ENCODE measurements at regions not wholly inside any gene's neighbourhood (a gene's known extent, or its start where the extent isn't known, plus 50 kb on each side); places are given as distances from the start of the nearest gene placed in this dataset.
"Not testable (repeated sequence)": the region's sequence is repeated elsewhere in the genome, so short reads cannot be mapped to it uniquely, and the experiment has no call there.

DNA sequence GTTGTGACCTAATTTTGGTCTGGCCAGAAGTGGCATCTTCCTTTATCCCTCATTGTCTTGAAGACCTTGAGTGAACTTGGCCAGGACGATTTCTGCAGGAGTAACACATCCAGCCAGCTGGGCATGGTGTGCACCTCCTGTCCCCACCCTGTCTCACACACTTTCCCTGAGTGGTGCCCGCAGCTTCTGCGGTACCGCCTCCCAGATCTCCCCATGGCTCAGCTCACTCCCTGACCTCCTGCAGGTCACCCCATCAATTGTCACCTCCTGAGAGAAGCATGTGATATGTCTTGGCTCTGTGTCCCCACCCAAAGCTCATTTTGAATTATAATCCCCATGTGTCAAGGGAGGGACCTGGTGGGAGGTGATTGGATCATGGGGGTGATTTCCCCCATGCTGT is 50.2 kb upstream of the TP53I11 start:
- no peak for FAIRE-seq
- DNase-seq (ENCODE audit: low spot score): no peak

GRCh38 chr11:45001466-45002165 is 50.9 kb upstream of the TP53I11 start:
- FAIRE-seq (no peak), DNase-seq (ENCODE audit: low spot score) (no peak)

GRCh38 chr11:45005106-45005505 is 54.4 kb upstream of the TP53I11 start:
- FAIRE-seq (no peak), DNase-seq (ENCODE audit: low spot score) (no peak)

GRCh38 chr11:45007011-45007410 is 56.3 kb upstream of the TP53I11 start:
- FAIRE-seq (no peak), DNase-seq (ENCODE audit: low spot score) (no peak)

DNA sequence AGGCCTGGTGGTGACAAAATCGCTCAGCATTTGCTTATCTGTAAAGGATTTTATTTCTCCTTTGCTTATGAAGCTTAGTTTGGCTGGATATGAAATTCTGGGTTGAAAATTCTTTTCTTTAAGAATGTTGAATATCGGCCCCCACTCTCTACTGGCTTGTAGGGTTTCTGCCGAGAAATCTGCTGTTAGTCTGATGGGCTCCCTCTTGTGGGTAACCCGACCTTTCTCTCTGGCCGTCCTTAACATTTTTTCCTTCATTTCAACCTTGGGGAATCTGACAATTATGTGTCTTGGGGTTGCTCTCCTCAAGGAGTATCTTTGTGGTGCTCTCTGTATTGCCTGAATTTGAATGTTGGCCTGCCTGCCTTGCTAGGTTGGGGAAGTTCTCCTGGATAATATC is 65.3 kb upstream of the TP53I11 start:
- FAIRE-seq; DNase-seq (ENCODE audit: low spot score): not testable (repeated sequence)

GRCh38 chr11:45016446-45016845 is 65.8 kb upstream of the TP53I11 start:
- DNase-seq (ENCODE audit: low spot score); FAIRE-seq: not testable (repeated sequence)

DNA sequence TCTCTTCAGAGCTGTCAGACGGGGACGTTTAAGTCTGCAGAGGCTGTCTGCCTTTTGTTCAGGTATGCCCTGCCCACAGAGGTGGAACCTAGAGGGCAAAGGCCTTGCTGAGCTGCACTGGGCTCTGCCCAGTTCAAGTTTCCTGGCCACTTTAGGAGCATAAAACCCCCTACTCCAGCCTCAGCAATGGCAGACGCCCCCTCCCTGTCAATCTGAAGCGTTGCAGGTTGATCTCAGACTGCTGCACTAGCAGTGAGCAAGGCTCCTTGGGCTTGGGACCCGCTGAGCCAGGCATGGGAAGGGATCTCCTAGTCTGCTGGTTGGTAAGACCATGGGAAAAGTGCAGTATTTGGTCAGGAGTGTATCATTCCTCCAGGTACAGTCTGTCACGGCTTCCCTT is 66.6 kb upstream of the TP53I11 start:
- FAIRE-seq (no peak), DNase-seq (ENCODE audit: low spot score) (no peak)

GRCh38 chr11:45021001-45021400 is 70.3 kb upstream of the TP53I11 start:
- no peak for FAIRE-seq
- DNase-seq (ENCODE audit: low spot score): no peak

GRCh38 chr11:45021692-45022141 is 71.0 kb upstream of the TP53I11 start:
- DNase-seq (ENCODE audit: low spot score): no peak
- no peak for FAIRE-seq

GRCh38 chr11:45022294-45023064 is 71.8 kb upstream of the TP53I11 start:
- no peak for FAIRE-seq
- no peak for DNase-seq (ENCODE audit: low spot score)

- no peak for DNase-seq (ENCODE audit: low spot score)
- FAIRE-seq: no peak
Observed at GRCh38 chr11:45023065-45023365, 72.3 kb upstream of the TP53I11 start.

- FAIRE-seq (no peak), DNase-seq (ENCODE audit: low spot score) (no peak)
Observed at GRCh38 chr11:45024316-45024715, 73.6 kb upstream of the TP53I11 start.

DNA sequence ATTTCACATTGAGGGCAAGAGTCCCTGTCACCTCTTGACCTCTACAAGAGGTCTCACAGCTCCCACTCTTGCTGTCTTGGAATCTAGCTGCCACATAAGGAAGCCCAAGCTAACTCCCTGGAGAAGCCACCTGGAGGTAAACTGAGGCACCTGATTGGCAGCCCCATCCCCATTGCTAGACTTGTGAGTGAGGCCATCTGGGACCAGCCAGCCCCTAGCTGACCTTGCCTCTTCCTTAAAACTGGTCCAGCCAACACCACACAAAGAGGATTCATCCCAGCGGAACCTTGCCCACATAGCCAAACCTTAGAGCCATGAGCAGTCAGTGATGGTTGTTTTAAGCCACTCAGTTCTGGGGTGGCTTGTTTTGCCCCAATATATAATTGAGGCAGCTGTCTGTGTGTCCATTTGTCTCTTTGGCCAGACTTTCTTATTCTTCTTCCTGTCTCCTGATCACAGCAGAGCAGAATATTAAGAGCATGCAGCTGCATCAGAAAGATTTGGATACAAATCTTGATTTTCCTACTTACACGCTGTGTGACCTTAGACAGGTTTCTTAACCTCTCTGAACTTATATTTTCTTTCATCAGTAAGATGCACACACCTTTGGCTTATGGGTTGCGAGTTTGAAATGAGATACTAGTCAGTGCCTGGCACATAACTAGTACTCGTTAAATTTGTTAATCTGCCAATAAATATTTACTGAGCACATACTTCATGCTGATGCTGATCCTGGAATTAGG is 74.3 kb upstream of the TP53I11 start:
- DNase-seq (ENCODE audit: low spot score) (no peak), FAIRE-seq (no peak)

DNA sequence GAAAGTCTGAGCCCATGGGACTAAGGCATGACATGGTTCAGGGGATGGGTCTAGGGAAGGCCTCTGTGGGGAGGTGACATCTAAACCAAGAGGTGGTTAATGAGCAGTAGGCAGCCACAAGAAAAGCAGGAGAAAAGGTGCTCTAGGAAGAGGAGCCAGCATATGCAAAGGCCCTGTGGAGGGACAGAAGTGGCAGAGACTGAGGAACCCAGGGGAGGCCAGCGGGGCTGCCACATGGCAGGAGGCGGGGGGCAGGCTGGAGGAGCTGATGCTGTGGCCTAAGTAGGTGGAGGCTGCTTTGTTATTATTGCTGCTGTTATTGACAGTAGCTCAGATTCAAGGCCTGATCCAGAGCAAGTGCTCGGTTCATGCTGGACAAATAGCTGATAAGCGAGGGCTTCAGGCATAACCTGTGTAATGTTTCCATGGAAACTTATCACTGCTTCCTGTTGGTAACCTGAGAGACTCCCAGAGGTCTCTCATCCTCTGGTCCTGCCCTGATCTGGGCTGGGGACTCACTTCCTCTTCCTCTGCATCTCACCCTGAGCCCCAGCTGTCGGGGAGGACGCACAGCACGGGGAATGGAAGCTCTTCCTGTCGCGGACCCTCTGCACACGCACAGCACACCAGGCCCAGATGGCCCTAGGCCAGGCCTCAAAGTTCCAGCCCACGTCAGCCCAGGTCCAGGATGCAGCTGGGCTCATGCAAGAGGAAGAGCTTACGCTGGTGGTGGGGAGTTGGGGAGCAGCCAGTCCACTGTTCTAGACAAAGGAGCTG is 75.2 kb upstream of the TP53I11 start:
- no peak for DNase-seq (ENCODE audit: low spot score)
- FAIRE-seq: no peak

DNA sequence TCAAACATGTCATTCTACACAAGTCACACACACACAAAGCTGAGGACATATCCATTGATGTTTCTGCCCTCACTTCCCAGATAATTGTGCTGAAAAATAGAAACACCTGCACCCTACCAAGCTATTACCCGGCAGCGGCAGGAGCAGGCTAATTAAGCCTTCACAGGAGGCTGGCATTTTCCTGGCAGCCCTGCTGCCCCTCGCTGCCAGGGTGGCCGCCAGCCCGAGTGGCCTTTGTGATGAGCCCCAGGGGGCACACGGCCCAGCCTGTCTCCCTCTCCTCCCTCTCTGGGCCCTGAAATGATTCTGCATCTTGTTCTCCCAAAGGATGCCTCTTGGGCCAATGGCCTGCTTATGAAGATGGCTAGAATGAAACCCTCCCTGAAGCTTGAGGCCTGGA is 76.2 kb upstream of the TP53I11 start:
- DNase-seq (ENCODE audit: low spot score): no peak

DNA sequence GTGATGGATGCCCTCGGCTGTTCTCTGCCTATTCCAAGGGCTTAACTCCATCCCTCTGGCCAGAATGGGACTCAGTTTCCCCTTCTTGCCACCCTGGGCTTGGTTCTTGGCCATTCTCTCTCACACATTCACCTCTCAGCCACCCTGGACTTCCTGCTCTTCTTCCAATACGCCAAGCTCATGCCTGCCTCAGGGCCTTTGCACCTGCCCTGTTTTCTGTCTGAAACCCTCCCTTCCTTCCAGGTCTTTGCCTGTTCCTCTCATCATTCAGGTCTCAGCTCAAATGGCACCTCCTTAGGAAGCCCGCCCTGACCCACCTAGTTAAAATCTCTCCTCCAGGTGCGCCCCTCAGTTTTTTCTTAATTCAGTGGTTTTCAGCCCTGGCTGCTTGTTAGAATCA is 76.6 kb upstream of the TP53I11 start:
- DNase-seq (ENCODE audit: low spot score) (no peak), FAIRE-seq (no peak)

More for the DNA sequence above, 76.2 kb upstream of the TP53I11 start:
- no peak for FAIRE-seq

- FAIRE-seq (no peak), DNase-seq (ENCODE audit: low spot score) (no peak)
Observed at GRCh38 chr11:45028911-45029682, 78.4 kb upstream of the TP53I11 start.

DNA sequence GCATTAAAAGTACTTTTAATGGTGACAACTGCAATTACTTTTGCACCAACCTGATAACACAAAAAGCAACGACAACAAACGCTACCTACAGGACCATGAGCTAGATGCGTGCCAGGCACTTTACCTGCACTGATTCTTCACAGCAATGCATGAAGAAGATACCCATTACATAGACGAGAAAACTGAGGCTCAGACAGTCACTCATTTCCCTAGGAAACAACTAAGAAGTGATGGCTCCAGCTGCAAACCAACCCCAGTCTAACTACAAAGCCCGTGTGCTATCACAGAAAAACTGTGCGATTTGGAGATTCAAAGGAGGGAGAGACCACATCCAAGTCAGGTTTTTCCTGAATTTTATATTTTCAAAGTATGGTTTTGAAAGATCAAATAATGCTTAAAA is 80.1 kb upstream of the TP53I11 start:
- FAIRE-seq (no peak), DNase-seq (ENCODE audit: low spot score) (no peak)

DNA sequence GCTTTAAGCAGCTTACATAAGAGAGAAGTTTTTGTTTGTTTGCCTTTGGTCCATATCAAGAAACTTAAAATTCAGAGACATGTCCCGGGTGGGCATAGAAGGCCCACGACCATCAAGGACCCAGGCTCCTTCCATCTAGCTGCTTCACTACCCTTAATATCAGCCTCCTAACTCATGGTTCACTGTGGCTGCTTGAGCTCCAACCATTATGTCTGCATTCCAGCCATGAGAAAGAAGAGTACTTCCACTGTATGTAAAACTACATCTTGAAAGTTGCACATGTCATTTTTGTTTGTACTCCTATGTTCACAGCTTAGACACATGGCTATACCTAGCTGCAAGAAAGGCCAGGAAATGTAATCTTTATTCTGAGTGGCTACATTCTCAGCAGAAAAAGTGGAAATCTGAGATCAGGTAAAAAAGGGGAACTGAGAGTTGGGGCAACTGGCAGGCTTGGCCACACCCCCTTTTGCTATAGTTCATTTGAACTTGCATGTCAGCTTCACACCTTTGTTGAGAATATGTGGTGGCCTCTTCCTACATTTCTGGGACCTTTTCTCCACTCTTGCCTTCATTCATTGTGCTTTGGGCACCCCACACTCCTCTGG is 81.3 kb upstream of the TP53I11 start:
- DNase-seq (ENCODE audit: low spot score) (no peak), FAIRE-seq (no peak)

DNA sequence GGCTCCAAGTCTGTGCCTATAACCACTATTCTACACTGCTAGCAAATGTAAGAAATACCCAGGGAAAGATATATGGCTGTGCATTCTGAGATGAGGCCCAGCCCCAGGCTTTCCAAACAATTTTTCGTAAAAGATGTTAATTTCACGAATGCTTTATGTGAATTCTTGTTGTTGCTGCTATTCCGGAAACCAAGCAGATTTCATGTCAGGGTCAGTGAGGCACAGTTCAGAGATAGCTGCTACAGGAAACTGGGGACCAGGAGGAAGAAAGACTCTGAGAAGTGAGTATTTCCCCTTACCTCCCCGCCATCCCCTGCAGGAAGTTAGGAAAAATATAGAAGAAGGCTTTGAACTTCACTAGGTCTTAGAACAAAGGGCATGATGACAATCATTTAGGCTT is 84.7 kb upstream of the TP53I11 start:
- DNase-seq (ENCODE audit: low spot score) (no peak), FAIRE-seq (no peak)

Measured in RCC 7860 (cell line).